Keratinocyte (primary cell): ENCODE measurements at regions not wholly inside any gene's neighbourhood (a gene's known extent, or its start where the extent isn't known, plus 50 kb on each side); places are given as distances from the start of the nearest gene placed in this dataset.

Source experiments
- CTCF ChIP-seq, 3 experiments: IDR thresholded peaks in 1 of 3; conservative IDR thresholded peaks in 1 of 3; optimal IDR thresholded peaks in 1 of 3; 2 replicates in 2 of 3; 3 replicates in 1 of 3; pipeline versions ENCODE3 to v1.5.1; 2011; ENCODE audit warnings: low read length in 3 of 3, mild to moderate bottlenecking in 3 of 3, moderate library complexity in 2 of 3, control low read depth in 1 of 3, inconsistent platforms in 1 of 3; ENCODE audit not compliant: insufficient read depth in 2 of 3; ENCODE audit errors: extremely low read depth in 1 of 3
- EZH2 ChIP-seq: IDR thresholded peaks from one replicate; pipeline ENCODE4 v1.6.1; 2012; ENCODE audit warnings: inconsistent platforms, mild to moderate bottlenecking, low read length, moderate library complexity

GRCh38 chr2:226427538-226428307, 371.9 kb downstream of the IRS1 start:
- TF ChIP-seq CTCF (optimal IDR thresholded peaks at IDR 0.05 in 1 of 3, IDR thresholded peaks at IDR 0.05 in 1 of 3, conservative IDR thresholded peaks at IDR 0.05 in 1 of 3; ENCODE audit: extremely low read depth in 1 of 3, insufficient read depth in 2 of 3, low read length in 3 of 3) = peak in 1 of 3 experiments; percentile 36
- no peak for TF ChIP-seq EZH2
